NB4 (cell line): ENCODE measurements at regions not wholly inside any gene's neighbourhood (a gene's known extent, or its start where the extent isn't known, plus 50 kb on each side); places are given as distances from the start of the nearest gene placed in this dataset.

Experiments
- CTCF ChIP-seq: IDR thresholded peaks from one replicate; pipeline ENCODE4 v1.5.1; 2012; ENCODE audit warnings: low read depth, low read length
- MAX ChIP-seq: IDR thresholded peaks from 2 replicates; pipeline ENCODE4 v1.6.1; 2011; ENCODE audit warnings: low read depth, low read length
- MYC ChIP-seq: IDR thresholded peaks from 2 replicates; pipeline ENCODE4 v1.6.1; 2011; ENCODE audit warnings: low read depth, low read length
- POLR2A ChIP-seq: IDR thresholded peaks from 2 replicates; pipeline ENCODE4 v1.6.1; 2011; ENCODE audit warnings: mild to moderate bottlenecking; ENCODE audit not compliant: insufficient read length; ENCODE audit errors: extremely low read depth

- no peak for TF ChIP-seq CTCF
- TF ChIP-seq MAX = no peak
- TF ChIP-seq POLR2A = no peak
- TF ChIP-seq MYC = no peak
Measured at GRCh38 chr4:41487868-41488440, 50.0 kb upstream of the LIMCH1 start.
